AG09319 (cell line): ENCODE measurements at regions not wholly inside any gene's neighbourhood (a gene's known extent, or its start where the extent isn't known, plus 50 kb on each side); places are given as distances from the start of the nearest gene placed in this dataset.

Source experiments
- DNase-seq: peaks from one replicate; pipeline ENCODE4 v3.0.0-alpha.2; 2010; ENCODE audit warnings: low read depth; ENCODE audit errors: extremely low read depth
- TF ChIP-seq, protein P1 (sequence below): IDR thresholded peaks from 2 replicates; pipeline ENCODE4 v1.5.1; 2011; ENCODE audit warnings: low read depth, mild to moderate bottlenecking, inconsistent platforms, low read length, moderate library complexity

DNA sequence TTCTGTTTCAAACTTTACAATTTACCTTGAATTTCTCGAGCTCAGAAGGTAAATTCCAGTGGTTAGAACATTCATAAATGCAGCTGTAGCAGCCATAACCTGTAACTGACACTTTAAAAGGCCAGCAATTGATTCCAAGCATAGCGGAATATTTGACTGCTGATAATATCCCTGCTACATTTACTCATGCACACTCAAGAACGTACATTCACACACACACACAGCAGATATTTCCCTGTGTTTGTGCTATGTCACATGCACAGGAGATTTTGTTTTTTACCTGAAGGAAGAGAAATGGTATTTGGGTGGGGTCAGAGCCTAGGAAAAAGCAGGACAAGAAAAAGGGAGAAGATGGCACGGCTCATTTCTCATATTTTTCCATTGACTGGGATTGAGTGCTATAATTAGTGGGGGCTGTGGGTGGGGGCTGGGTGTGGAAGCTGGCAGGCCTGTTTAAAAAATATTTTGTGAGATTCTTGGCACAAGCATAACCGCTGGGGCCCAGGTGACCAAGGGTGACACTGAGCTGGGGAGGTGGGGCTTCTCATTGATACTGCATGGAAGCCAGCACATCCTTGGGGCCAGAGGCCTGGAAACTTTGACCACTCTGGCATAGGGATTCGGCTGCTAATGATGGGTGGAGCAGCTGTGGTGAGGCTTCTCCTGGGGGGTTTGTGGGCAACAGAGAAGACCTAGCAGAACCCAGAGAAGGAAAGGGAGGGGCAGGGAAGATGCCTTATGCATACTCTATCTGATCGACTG, 88.9 kb upstream of the TPRG1 start:
- TF ChIP-seq, protein P1, sequence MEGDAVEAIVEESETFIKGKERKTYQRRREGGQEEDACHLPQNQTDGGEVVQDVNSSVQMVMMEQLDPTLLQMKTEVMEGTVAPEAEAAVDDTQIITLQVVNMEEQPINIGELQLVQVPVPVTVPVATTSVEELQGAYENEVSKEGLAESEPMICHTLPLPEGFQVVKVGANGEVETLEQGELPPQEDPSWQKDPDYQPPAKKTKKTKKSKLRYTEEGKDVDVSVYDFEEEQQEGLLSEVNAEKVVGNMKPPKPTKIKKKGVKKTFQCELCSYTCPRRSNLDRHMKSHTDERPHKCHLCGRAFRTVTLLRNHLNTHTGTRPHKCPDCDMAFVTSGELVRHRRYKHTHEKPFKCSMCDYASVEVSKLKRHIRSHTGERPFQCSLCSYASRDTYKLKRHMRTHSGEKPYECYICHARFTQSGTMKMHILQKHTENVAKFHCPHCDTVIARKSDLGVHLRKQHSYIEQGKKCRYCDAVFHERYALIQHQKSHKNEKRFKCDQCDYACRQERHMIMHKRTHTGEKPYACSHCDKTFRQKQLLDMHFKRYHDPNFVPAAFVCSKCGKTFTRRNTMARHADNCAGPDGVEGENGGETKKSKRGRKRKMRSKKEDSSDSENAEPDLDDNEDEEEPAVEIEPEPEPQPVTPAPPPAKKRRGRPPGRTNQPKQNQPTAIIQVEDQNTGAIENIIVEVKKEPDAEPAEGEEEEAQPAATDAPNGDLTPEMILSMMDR, result no peak

DNA sequence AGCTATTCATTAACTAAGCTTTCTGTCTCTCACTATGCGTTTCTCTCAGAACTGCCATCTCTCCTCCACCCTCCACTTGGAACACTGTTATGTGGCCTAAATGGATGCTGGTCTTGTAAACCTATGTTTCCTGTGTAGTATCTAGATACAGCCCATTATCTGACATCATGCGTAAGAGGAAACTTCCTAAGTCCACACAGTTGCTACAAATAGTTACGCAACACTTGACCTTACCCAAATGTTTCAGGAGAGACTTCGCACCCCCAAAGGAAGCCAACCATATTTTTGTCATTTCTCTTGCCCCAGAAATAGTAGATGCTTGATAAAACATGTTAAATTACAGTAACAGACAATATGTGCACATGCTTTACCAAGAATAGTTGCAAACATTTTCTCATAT, 87.2 kb upstream of the TPRG1 start:
- no peak for DNase-seq
- TF ChIP-seq, protein P1, result no peak

More for the DNA sequence above, 88.9 kb upstream of the TPRG1 start:
- DNase-seq, result no peak

DNA sequence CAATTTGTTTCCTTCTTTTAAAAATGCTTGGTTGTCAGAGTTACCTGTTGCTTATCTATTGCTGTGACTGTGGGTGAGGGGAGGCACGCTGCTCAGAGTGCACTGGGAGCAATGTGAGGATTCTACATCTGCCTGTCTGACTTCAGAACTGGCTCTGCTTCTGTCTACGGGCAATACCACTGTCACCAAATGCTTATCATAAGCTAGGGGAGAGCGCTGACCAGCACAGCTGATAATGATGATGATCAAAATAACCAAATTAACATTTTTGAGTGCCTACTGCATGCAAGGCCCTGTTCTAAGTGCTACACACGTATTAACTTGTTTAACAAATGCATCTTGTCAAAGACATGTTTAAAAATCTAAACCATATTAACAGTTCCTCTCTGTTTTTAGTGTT, 79.2 kb upstream of the TPRG1 start:
- TF ChIP-seq, protein P1, result no peak
- no peak for DNase-seq

DNA sequence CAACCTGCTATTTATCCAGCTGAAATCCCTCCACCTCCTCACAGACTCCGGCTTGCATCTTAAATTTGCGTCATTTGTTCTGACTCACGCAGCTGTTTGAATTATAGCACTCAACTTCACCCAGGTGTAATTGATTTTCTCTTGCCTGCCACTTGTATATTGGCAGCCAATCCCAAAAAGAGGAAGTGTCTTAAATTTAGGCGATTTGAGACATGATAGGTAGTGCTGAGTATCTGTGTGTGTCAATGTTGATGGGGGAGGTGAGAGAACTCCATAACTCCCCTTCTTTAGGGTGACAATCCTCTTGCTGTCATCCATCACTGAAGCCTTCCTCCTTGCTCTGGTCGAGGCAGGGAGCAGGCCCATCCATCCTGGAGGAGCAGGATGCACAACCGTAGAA, 77.2 kb upstream of the TPRG1 start:
- DNase-seq, result no peak
- TF ChIP-seq, protein P1, result no peak

DNA sequence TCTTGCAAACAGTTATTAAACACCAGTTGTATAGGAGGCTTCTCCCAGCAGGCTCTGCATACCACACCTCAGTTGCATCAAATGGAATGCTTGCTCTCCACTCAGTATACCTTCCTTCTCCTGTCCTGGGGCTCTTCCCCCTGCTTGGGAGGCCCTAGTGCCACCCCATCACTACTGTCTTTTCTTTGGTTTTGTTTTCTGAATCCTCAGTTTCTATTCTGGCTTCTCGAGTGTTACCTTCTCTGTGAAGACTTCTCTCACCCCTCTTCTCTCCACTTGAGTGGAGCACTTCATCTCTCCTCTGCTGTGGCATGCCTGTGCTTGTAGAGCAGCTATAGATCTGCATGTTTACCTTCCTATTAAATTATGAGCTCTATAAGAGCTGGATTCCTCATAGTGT, 75.7 kb upstream of the TPRG1 start:
- TF ChIP-seq, protein P1, result no peak
- DNase-seq, result no peak

DNA sequence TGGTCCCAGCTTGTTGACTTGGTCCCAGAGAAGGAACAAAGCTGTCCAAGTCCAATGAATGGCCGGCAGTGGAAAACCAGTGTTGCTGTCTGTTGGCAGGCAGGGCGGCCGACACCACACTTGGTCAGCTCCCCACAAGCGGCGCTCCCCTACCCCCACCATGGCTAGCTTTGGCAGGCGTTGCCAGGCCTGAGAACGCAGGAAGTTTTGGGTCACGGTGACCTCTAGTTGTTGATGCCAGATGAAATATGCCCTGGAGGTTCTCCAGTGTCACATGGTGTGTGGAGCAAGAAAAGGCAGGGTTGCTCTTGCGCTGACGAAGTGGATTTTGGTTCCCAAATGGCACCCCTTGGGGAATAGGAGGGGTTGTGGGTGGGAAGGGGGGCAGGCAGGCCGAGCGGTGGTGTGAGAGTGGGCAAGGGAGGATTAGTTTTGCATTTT, 72.7 kb upstream of the TPRG1 start:
- DNase-seq, result peak; percentile 7
- TF ChIP-seq, protein P1, result no peak

DNA sequence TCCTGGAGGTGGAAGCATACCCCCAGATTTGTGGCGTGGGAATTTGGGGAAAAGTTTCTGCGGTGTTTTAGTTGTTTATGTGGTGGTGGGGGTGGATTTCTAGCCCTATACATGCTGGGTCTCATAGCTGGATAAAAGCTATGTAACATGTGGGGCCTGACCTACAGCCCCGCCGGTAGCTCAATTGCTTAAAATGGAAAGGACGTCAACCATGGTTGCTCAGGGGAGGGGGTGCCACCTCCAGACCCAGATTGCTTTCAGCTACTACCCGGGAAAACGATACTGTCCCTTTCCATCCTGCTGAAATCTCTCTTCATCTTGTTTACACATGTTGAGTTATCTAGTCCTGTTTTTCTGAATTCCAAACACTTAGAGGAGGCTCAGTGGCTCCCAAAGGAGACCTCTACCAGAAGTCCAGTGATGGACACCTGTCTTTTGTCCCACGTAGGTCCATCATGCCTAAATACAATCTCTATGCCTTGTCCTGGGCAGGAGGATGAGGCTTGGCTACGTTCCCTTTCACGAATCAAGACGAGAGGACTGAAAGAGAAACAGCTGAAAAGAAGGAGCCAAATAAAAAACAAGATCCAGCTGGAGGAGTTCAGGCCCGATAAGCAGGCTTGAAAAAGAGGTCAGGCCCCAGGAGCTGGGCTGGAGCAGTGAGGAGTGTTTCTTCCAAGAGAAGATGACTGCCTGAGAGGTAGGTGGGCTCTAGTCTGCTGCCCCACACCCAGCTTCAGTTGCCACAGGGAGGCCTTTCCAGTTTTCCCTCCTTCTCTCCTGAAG, 72.1 kb upstream of the TPRG1 start:
- DNase-seq, result no peak
- TF ChIP-seq, protein P1, result no peak
